Panc1 (cell line): ENCODE measurements at regions not wholly inside any gene's neighbourhood (a gene's known extent, or its start where the extent isn't known, plus 50 kb on each side); places are given as distances from the start of the nearest gene placed in this dataset.

ENCODE experiments used
- POLR2AphosphoS5 ChIP-seq: IDR thresholded peaks from 2 replicates; pipeline ENCODE4 v1.6.1; 2012; ENCODE audit warnings: mild to moderate bottlenecking, low read depth, low read length, moderate library complexity
- SIN3A ChIP-seq: IDR thresholded peaks from 2 replicates; pipeline ENCODE4 v1.6.1; 2012; ENCODE audit warnings: low read depth, mild to moderate bottlenecking, low read length, moderate library complexity, borderline replicate concordance; ENCODE audit not compliant: insufficient read depth
- TCF7L2 ChIP-seq: IDR thresholded peaks from 2 replicates; pipeline ENCODE4 v1.6.1; 2011; ENCODE audit warnings: mild to moderate bottlenecking, low read depth, low read length, inconsistent platforms
- TF ChIP-seq, protein P1 (sequence below): fragments of 450-650 bp; IDR thresholded peaks from 2 replicates; pipeline ENCODE4 v1.5.1; 2017; ENCODE audit warnings: mild to moderate bottlenecking
- TF ChIP-seq, protein P2 (sequence below), 2 experiments: IDR thresholded peaks; 2 replicates each; pipeline ENCODE4 v1.6.1; 2011 to 2012; ENCODE audit warnings: low read depth in 2 of 2, control low read depth in 1 of 2, low read length in 1 of 2, mild to moderate bottlenecking in 1 of 2, moderate library complexity in 1 of 2; ENCODE audit not compliant: insufficient read depth in 1 of 2

DNA sequence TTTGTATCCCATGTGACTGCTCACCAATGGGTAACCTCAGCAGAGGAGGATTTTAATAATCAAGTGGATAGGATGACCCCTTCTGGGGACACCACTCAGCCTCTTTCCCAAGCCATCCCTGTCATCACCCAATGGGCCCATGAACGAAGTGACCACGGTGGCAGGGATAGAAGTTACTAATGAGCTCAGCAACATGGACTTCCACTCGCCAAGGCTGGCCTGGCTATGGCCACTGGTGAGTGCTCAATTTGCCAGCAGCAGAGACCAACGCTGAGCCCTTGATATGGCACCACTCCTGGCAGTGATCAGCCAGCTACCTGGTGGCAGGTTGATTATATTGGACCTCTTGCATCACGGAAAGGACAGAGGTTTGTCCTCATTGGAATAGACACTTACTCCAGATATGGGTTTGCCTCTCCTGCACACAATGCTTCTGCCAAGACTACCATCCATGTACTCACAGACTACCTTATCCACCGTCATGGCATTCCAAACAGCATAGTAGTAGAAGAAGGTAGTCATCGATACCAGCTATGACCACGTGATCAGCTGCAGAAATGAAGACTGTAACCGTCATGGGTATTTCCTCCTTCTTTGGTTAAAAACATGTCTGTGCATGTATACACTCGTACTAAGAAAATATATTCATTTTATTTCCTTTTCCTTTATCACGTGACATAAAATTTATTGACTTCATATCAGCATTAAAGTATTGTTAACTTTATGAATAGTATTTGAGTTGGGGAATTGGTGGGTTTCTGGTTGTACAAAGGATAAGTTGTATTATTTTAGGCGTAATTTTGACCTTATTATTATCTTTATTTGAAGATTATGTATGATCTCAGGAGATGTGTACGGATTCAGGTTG, 562.6 kb downstream of the PTPRU start:
- TF ChIP-seq, protein P1, sequence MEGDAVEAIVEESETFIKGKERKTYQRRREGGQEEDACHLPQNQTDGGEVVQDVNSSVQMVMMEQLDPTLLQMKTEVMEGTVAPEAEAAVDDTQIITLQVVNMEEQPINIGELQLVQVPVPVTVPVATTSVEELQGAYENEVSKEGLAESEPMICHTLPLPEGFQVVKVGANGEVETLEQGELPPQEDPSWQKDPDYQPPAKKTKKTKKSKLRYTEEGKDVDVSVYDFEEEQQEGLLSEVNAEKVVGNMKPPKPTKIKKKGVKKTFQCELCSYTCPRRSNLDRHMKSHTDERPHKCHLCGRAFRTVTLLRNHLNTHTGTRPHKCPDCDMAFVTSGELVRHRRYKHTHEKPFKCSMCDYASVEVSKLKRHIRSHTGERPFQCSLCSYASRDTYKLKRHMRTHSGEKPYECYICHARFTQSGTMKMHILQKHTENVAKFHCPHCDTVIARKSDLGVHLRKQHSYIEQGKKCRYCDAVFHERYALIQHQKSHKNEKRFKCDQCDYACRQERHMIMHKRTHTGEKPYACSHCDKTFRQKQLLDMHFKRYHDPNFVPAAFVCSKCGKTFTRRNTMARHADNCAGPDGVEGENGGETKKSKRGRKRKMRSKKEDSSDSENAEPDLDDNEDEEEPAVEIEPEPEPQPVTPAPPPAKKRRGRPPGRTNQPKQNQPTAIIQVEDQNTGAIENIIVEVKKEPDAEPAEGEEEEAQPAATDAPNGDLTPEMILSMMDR = no peak
- TF ChIP-seq TCF7L2 (no peak), SIN3A (no peak), POLR2AphosphoS5 (no peak)
- TF ChIP-seq, protein P2, sequence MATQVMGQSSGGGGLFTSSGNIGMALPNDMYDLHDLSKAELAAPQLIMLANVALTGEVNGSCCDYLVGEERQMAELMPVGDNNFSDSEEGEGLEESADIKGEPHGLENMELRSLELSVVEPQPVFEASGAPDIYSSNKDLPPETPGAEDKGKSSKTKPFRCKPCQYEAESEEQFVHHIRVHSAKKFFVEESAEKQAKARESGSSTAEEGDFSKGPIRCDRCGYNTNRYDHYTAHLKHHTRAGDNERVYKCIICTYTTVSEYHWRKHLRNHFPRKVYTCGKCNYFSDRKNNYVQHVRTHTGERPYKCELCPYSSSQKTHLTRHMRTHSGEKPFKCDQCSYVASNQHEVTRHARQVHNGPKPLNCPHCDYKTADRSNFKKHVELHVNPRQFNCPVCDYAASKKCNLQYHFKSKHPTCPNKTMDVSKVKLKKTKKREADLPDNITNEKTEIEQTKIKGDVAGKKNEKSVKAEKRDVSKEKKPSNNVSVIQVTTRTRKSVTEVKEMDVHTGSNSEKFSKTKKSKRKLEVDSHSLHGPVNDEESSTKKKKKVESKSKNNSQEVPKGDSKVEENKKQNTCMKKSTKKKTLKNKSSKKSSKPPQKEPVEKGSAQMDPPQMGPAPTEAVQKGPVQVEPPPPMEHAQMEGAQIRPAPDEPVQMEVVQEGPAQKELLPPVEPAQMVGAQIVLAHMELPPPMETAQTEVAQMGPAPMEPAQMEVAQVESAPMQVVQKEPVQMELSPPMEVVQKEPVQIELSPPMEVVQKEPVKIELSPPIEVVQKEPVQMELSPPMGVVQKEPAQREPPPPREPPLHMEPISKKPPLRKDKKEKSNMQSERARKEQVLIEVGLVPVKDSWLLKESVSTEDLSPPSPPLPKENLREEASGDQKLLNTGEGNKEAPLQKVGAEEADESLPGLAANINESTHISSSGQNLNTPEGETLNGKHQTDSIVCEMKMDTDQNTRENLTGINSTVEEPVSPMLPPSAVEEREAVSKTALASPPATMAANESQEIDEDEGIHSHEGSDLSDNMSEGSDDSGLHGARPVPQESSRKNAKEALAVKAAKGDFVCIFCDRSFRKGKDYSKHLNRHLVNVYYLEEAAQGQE (IDR thresholded peaks at IDR 0.05; ENCODE audit: insufficient read depth in 1 of 2, low read depth in 2 of 2, low read length in 1 of 2) = no peak
